GM18868 (cell line): ENCODE measurements at regions not wholly inside any gene's neighbourhood (a gene's known extent, or its start where the extent isn't known, plus 50 kb on each side); places are given as distances from the start of the nearest gene placed in this dataset.
"Not testable (repeated sequence)": the region's sequence is repeated elsewhere in the genome, so short reads cannot be mapped to it uniquely, and the experiment has no call there.

Source experiments
- ATAC-seq: cut with Tn5 transposase; IDR thresholded peaks from one replicate; pipeline ENCODE4 v1.9.1; 2021; ENCODE audit warnings: mild to moderate bottlenecking, moderate library complexity; ENCODE audit not compliant: unreplicated experiment

DNA sequence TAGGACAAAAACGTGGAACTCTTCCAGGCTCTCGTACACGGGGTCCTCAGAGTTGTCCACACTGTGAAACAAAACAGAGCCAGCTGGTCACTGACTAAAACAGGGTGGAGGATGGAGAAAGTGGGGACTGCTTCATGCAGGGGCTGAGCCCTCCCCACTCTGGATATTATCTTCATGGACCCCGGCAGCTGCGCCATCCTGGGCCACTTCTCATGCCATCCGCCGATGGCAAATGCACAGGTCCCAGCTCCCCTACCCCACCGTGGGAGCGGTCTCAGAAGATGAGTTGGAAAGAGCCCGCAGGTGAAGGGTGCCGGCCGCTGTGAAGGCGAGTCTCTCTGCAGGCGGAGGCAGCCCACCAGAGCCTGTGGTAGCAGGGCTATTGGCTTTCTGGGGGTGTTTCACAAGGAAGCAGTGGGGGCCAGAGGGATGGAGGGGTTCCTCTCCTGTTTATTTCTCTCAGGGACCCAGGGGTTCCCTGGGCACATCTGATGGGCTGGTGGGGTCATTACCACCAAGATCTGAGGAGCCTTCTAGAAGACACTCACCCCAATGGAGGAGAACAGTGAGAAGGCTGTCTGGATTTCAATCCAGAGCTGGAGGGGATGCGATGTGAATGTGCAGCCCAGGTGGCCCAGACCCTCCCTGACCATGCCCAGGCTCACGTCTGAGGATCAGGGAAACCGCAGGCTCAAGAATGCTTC is 177.3 kb downstream of the KLF13 start:
- no peak for ATAC-seq

DNA sequence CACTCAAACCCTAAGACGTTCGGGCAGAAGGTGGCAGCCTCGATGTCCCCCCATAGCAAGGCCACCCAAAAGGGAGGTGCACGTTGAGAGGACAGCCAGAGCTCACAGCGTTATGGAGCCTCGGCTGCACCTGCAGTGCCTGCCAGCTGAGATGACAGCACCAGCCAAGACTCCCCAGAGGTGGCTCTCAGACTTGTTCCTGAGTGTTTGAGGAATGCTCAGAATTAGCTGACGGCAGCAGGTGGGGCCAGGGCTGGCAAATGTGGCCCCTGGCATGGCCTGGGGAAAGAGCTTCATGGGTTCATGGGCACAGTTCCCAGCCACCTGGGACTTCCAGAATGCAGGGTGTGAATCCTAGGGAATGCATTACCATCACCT is 177.8 kb downstream of the KLF13 start:
- no peak for ATAC-seq

GRCh38 chr15:31507573-31507972 is 180.9 kb downstream of the KLF13 start:
- not testable (repeated sequence) for ATAC-seq

GRCh38 chr15:31508656-31509055 is 182.0 kb downstream of the KLF13 start:
- no peak for ATAC-seq

DNA sequence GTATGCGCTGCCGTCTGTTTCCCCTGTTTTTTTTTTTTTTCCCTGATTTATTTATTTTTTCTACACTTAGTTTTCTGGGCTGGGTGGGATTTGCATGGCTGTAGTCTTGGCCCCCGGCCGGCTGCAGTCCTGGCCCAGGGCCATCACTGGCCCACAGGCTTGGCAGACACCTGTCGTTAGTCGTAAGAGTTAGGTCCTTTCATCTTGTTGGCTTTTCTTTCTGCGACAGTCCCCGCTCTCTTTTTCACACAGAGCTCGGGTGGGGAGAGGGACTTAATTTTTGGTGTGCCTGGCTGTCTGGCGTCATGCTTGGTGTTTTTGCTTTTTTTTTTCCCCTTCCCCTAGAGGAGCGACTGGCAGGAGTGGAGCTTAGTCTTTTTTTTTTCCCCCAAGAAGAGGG is 183.4 kb downstream of the KLF13 start:
- no peak for ATAC-seq

DNA sequence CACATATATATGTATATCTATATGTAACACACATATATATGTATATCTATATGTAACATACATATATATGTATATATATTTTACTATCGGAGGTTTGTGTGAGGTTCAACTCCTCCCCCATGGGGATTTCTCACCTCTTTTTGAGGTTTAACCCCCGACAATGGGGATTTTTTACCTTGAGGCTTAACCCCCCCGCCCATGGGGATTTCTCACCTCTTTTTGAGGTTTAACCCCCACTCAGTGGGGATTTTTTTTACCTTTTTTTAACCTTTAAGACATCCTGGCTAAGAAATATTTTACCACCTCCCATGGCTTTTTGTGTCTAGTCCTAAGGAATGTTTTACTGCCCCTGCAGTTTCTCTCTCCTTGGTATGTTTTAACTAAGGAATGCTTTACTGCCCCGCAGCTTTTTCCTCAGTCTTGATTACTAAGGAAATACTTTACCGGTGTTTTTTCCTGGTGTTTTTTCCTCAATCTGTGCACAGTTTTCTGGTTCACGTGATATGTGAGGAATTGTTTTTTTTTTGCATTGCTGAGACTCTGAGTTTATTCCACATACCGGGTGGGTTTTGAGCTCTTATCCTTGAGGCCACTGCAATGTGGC is 185.2 kb downstream of the KLF13 start:
- ATAC-seq: no peak

DNA sequence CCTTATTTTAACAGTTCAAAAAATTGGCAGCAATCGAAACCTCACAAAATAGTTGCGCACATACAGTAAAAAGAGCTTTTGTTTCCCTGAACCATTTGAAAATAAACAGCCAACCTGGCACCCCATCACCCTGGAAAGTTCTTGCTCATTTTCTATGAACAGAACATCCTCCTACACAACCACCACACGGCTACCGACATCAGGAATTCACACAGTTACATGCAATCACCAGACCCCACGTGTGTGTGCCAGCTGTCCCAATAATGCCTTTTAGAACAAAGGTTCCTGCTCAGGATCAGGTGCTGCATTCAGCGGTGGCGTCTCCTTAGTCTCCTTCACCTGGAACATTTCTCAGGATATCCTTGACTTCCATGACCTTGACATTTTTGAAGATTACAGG is 186.5 kb downstream of the KLF13 start:
- no peak for ATAC-seq

DNA sequence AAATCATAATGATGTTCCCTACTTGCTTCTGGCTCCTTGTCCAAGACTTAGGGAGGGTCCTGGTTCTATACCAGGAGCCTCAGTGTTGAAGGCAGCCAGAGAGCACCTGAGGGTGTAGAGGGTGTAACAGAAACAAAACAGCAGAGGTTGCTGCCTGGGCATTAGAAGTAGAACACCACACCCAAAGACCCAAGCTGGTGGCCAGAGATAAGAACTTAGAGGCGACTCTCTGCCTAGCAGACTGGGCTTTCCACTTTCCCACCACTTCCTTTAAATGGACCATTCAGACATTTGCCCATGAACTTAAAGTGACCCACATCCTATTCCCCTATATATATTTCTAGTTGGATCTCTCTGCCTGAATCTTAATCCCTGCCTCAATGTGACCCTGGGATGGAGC is 189.8 kb downstream of the KLF13 start:
- no peak for ATAC-seq

GRCh38 chr15:31516874-31517273 is 190.2 kb downstream of the KLF13 start:
- no peak for ATAC-seq

DNA sequence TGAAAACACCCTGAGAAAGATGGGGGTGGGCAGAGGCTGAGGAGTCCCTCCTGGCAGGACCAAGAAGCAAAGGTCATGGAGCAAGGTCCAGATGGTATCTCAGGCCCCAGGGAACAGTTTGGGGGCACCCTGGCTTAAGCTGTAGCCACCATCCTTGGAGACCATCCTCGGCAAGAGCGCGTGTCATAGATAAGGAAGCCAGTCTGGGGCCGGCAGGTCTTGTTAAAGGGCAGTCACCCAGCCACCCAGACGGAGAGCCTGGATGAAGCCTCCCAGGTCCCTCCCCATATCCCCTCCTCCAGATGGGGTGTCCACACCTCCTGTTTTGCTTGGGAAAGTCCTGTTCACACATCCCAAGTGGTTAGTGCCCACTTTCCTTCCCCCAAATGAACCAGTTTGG is 191.1 kb downstream of the KLF13 start:
- no peak for ATAC-seq

- no peak for ATAC-seq
Observed at GRCh38 chr15:31522028-31522427, 195.4 kb downstream of the KLF13 start.

DNA sequence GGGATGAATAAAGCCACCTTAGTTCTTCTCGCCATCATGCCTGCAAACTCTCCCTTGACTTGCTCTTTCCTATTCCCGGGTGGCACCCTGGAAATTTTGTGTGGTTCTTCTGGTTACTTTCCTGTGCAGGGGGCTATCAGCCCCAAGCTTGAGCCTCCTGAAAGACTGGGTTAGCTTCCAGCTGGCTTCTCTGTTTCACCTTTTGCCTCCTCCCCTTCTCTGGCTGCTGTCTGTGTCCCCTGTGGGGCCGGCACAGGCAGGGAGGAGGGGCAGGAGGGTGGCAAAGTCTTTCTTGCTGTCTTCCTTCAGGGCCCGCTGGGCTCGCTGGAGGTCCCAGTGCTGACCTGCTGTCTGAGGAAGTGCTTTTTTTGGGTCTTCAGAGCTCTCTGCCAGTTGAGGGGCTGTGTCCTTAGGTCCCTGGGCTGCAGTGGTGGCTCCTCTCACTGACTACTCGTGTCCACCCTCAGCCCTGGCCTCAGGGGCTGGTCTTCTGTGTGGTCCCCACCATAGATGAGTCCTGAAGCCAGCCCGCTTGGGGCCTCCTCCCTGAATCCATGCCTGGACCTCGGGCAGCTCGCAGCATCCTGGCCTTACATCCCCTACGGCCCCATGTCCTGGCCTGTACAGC is 196.5 kb downstream of the KLF13 start:
- no peak for ATAC-seq

- no peak for ATAC-seq
Observed at GRCh38 chr15:31523655-31524049, 197.0 kb downstream of the KLF13 start.

- ATAC-seq: no peak
Observed at GRCh38 chr15:31525185-31525695, 198.6 kb downstream of the KLF13 start.

DNA sequence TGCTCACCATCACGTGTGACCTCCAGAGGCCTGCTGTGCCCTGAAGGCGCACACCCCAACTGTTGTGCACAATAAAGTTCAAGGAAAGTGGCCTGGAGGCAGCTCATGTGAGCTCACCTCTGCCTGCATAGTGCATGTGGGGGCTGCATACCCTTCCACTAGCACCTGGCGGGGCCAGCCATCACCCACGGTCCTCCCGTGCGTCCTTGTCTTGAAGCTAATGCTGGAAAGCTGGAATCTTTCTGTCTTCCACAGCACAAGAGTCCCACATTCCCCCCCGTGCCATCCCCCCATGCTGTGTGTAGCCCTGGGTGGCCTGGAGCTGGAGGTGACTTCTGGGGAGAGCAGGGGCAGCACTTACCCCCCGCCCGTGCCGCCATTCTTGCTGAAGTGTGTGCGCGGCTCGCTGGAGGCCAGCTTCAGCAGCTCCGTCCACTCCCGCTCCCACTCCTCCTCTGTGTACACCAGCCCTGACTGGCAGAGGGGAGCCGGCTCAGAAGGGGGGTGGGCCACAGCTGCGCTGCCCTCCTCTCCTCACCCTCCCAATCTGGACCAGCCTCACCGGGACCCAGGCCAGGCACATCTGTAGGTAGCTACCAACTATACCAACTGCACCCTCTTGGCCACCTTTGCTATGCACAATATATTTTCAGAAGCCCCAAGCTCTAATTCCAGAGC is 199.5 kb downstream of the KLF13 start:
- no peak for ATAC-seq

- no peak for ATAC-seq
Observed at GRCh38 chr15:31526916-31527690, 200.5 kb downstream of the KLF13 start.

GRCh38 chr15:31528846-31529245 is 202.2 kb downstream of the KLF13 start:
- ATAC-seq: no peak

DNA sequence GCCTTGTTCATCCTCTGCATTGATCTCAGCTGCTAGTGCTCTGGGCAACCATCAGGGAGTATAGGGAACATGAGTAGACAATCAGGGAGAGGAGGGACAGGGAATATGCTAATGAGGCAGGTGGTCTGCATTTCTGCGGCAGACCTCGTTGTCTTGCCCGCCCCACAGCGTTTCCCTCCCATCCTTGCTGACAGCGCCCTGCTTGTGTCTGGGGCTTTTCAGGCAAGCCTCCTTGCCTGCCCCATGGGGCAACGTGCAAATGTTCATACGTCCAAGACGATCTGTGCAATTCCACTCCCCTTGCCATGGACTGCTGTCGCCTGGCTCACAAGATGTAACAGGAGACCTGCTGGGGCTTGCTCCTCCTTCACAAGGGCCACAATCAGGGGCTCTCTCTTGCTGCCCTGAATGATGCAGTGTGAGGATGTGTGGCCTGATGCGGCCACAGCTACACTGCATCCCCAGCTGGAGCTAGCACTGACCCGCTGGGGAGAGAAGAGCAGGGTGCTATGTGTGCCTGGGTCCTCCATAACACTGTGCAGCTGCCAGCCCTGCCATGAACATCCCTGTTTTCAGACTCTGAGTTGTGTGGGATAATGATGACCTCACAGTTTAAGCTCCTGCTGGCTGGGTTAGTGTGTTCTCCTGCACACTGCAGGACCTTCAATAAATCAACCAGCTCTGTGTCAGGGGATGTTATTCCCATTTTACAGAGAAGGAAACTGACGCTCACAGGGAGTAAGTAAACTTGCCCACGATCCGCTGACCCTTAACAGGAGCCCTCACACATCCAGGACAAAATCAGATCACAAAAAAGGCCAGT is 211.3 kb downstream of the KLF13 start:
- ATAC-seq: no peak

- ATAC-seq: no peak
Observed at GRCh38 chr15:31540633-31541032, 214.0 kb downstream of the KLF13 start.

DNA sequence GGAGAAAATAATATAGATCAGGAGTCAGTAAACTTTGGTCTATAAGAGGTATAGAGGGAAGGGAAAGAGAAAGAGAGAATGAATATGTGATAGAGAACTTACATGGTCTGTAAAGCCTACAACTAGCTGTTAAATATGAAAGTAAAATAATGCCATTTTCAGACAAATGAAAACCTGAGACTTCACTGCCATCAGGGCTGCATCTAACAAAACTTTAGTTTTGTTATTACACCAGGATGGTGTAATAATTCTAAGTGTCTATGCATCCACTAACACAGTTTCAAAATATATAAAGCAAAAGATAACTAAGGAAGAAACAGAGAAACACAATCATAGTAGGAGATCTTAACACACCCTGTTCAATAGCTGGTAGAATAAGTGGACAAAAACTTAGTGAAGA is 217.7 kb downstream of the KLF13 start:
- no peak for ATAC-seq
